ENCODE measurements at regions not wholly inside any gene's neighbourhood (a gene's known extent, or its start where the extent isn't known, plus 50 kb on each side); places are given as distances from the start of the nearest gene placed in this dataset.

DNA sequence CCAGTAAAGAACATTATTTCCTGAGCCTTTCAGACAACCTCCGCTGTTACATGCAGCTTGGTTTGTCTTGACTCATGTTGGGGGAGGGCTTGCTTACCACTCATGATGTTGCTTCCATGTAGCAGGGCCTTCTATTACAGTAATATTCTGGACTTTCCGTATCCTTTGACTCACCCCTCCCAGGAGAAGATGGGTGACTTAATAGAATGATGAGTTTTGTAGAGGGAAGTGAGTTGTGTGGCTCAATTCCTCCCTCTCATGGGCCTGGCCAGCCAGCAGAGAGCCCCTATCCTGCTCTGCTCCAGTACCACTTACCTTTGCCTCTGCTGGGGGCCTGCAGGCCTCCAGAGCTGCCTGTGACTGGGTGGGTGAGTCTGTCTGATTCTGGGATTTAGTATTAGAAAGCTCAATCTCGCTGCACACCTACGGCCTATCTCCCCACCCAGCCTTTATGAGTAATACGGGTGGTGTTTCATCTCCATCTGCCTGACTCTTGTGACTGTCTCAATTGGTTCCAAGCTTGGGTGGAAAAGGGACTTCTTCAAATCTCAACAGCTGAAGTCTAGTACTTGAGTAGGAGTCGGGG lies 52.6 kb upstream of the KLF9 start:
- WGBS, 2 donors: 76 to 81% methylated on average over 6 of the region's 6 CpGs
- H3K27ac ChIP-seq (ENCODE audit: low read depth in 2 of 2, low read length in 1 of 2): peak overlapping the region in 1 of 2 donors; percentile 67

DNA sequence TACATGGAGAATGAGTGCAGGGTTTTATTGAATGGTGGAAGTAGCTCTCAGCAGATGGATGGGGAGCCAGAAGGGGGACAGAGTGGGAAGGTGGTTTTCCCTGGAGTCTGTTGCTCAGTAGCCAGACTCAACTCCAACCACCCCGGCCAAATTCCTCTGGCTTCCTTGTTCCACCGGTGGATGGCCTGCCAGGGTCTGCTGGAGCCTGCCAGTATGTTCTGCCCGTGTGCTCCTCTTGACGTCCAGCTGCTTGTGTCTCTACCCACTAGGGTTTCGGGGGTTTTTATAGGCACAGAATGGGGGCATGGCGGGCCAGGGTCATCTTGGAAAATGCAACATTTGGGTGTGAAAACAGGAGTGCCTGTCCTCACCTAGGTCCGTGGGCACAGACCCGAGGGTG lies 51.4 kb upstream of the KLF9 start:
- WGBS, 2 donors: 86 to 87% methylated on average over 8 of the region's 8 CpGs
- Histone ChIP-seq H3K4me3 (ENCODE audit: low read depth in 1 of 2, low read length in 2 of 2) (no peak overlapping the region), H3K27ac (ENCODE audit: low read depth in 2 of 2, low read length in 1 of 2) (no peak overlapping the region)

More for the DNA sequence above, 52.6 kb upstream of the KLF9 start:
- H3K9me3 ChIP-seq (ENCODE audit: control insufficient read depth in 2 of 2, insufficient read depth in 1 of 2, low read depth in 1 of 2, low read length in 1 of 2): no peaks in the 10 kb centered on the region
- no peaks in the 10 kb centered on the region for H3K27me3 ChIP-seq (ENCODE audit: control insufficient read depth in 1 of 2, insufficient read depth in 2 of 2, low read length in 2 of 2)
- no peaks in the 10 kb centered on the region for H3K36me3 ChIP-seq (ENCODE audit: control insufficient read depth in 2 of 2, insufficient read depth in 2 of 2, low read length in 1 of 2)
- H3K4me1 ChIP-seq (ENCODE audit: control insufficient read depth in 2 of 2, insufficient read depth in 2 of 2, low read length in 1 of 2): peaks cover 0 to 2% of the 10 kb centered on the region in 2 donors
- no peak overlapping the region for H3K4me3 ChIP-seq (ENCODE audit: low read depth in 1 of 2, low read length in 2 of 2)

DNA sequence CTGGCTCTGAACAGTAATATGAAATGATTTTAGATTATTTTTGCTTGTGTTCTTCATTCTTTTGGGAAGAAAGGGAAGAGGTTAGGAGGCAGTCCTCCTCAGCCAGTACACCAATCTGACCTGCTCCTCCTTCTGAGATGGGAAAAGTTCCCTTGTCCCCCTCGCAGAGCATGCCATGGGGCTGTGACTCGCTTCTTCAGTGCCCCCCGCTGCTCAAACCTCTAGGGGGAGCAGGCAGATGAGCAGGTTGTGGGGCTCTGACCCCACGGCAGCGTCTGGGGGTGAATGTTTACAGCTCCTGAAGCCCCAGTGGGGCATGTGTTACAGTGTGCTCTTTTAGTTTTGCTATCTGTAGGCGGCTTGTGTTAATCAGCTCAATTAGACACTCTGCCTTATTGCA lies 50.9 kb upstream of the KLF9 start:
- WGBS, 2 donors: 82 to 83% methylated on average over 6 of the region's 6 CpGs
- H3K9me3 ChIP-seq (ENCODE audit: control insufficient read depth in 2 of 2, insufficient read depth in 1 of 2, low read depth in 1 of 2, low read length in 1 of 2): no peaks in the 10 kb centered on the region
- no peaks in the 10 kb centered on the region for H3K36me3 ChIP-seq (ENCODE audit: control insufficient read depth in 2 of 2, insufficient read depth in 2 of 2, low read length in 1 of 2)
- peaks cover 0 to under 1% of the 10 kb centered on the region in 2 donors for H3K4me1 ChIP-seq (ENCODE audit: control insufficient read depth in 2 of 2, insufficient read depth in 2 of 2, low read length in 1 of 2)
- H3K27me3 ChIP-seq (ENCODE audit: control insufficient read depth in 1 of 2, insufficient read depth in 2 of 2, low read length in 2 of 2): no peaks in the 10 kb centered on the region
- H3K4me3 ChIP-seq (ENCODE audit: low read depth in 1 of 2, low read length in 2 of 2): no peak overlapping the region
- H3K27ac ChIP-seq (ENCODE audit: low read depth in 2 of 2, low read length in 1 of 2): no peak overlapping the region

More for the DNA sequence above, 51.4 kb upstream of the KLF9 start:
- no peaks in the 10 kb centered on the region for H3K36me3 ChIP-seq (ENCODE audit: control insufficient read depth in 2 of 2, insufficient read depth in 2 of 2, low read length in 1 of 2)
- H3K9me3 ChIP-seq (ENCODE audit: control insufficient read depth in 2 of 2, insufficient read depth in 1 of 2, low read depth in 1 of 2, low read length in 1 of 2): no peaks in the 10 kb centered on the region
- no peaks in the 10 kb centered on the region for H3K27me3 ChIP-seq (ENCODE audit: control insufficient read depth in 1 of 2, insufficient read depth in 2 of 2, low read length in 2 of 2)
- peaks cover 0 to 2% of the 10 kb centered on the region in 2 donors for H3K4me1 ChIP-seq (ENCODE audit: control insufficient read depth in 2 of 2, insufficient read depth in 2 of 2, low read length in 1 of 2)
